Kidney capillary endothelial cell (primary cell): ENCODE measurements at regions not wholly inside any gene's neighbourhood (a gene's known extent, or its start where the extent isn't known, plus 50 kb on each side); places are given as distances from the start of the nearest gene placed in this dataset.
A peak's percentile ranks its signal among the peaks of the same experiment; 100 is the strongest.

Experiments
- DNase-seq: peaks from one replicate; pipeline ENCODE4 v3.0.0-alpha.2; 2018; ENCODE audit warnings: low spot score

GRCh38 chr3:64844558-64844957 is 156.8 kb upstream of the ADAMTS9 start:
- no peak for DNase-seq

DNA sequence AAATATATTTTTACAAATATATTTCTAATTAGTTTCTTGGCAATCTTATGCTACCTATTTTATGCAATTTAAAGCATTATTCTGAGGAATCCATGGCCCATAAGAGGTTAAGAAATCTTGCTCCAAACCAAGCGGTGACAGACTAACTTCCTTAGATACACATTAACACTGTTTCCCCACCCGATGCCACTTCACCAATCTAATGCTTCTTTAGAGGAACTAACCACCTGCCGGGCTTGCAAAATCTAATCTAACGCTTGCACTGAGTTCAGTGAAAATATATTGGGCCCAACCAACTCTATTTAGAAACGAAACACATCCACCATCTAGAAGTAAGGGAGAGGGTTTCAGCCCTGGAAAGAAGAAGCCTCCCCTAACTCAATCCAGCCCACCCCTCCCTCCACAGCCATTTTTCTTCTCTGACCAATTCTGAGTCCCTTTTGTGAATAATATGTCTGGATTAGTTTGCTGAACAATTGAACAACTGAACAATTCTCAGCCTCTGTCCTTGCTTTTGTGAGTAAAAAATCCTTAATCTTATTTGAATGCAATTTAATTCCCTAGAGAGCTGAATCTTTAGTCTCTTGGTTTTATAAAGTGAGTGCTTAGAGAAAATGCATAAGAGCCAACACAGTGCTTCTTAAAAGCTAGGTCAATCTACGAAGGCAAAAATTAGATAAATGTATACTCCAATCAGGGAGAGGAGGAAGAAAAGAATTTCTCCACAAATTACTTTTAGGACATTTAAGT is 150.4 kb upstream of the ADAMTS9 start:
- DNase-seq, result no peak

DNA sequence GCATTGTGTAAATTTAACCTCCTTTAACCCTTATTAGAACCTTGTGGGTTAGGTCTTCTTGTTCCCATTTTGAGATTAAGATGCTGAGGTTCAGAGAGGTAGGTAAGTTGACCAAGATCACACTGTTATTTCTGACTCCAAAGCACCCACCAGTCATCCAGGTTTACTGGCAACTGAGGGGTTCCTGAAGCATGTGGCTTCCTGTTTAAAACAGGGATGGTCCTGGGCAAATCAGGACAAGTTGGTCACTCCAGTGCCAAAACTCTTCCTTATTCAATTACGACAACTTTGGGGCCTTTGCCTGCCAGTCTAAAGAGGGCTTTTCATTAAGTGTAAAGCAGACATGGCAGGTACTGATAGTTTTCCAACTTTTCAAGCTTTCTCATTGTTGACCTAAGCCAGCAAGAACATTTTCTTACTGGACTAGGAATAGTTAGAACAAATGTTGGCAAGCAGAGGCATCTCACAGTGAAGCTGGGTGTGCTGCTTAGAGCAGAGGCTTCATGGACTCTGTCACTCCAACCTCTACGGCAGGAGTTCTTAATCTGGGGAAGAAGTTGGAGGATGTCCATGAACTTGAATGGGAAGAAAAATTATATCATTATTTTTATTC is 149.4 kb upstream of the ADAMTS9 start:
- no peak for DNase-seq

GRCh38 chr3:64836097-64836496 is 148.3 kb upstream of the ADAMTS9 start:
- no peak for DNase-seq

- no peak for DNase-seq
Measured at GRCh38 chr3:64832098-64832497, 144.3 kb upstream of the ADAMTS9 start.

DNA sequence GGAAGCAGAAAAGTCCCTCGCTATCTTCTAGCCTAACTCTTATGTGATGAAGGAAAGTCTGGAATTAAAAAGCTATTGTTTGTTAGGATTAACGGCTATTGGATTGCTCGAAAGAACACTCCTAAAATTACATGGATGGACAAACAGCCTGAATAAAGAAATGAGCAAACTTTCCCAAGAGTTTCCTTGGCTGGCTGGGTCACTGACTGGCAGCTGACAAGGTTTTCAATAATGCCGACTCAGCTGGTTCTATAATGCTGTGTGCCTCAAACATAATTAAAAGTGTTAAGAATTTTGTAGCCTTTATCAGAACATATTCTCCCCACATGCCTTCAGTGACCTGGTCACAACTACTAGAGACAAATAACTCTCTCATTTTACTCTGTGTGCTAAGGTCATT is 142.9 kb upstream of the ADAMTS9 start:
- no peak for DNase-seq

GRCh38 chr3:64829331-64829730 is 141.5 kb upstream of the ADAMTS9 start:
- no peak for DNase-seq

DNA sequence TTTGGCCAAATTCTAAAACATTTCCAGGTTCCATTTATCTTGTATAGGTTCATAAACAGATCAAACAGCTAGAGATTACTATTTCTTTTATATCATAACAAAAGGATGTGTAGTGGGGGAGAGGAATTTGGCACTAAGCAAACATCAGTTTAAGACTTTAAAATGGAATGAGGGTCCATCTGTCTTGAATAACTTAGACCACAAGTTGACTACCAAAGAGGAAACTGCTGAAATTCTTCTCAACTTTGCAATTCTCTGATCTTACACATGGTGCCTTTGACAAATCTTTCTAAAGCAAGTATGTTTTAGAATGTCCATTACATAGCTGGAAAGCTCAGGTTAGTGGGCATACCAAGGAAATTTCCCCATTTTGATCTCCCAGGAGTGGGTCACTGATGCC is 140.5 kb upstream of the ADAMTS9 start:
- no peak for DNase-seq

DNA sequence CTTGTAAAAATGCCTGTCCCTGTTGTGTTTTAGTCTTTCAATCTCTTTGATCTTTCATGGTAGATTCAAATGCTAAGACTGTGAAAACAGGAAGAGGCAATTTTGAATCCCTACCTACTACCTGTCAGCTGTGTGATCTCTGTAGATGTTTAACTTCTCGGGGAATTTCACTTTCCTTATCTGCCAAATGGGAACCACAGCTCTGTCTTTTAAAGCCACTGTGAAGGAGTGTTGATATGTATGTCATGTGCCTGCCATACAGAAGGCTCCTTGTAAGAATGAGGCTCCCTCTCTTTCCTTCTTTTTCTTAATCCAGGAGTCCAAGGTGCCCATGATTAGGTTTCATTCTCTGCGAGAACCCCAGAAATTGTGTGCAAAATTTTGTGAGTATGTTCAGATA is 139.6 kb upstream of the ADAMTS9 start:
- DNase-seq, result no peak

GRCh38 chr3:64827019-64827418 is 139.2 kb upstream of the ADAMTS9 start:
- no peak for DNase-seq

- no peak for DNase-seq
Measured at GRCh38 chr3:64825404-64826120, 137.8 kb upstream of the ADAMTS9 start.

DNA sequence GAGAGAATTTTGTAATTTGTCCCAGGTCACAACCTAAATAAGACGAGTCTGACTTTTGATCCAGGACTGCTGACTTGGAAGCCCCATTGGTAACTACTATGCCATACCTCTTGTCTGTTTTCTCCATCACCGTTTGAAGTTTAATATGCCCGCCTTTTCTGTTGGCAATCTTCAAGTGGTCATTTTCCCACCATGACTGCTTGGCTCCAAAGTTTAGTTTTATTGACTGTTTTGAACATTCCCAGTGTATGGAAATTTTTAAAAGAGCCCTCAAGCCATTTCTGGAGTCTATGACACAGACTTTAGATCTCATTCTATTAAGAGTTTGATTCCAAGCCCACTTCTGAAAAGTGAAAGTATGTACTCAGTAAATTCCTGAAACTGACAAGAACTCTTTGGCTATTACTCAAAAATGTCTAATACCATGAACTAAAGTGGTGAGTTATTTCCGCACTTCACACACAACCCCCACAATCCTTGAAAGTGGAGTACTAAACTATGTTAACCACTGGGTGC is 136.7 kb upstream of the ADAMTS9 start:
- DNase-seq, result peak; percentile 28

GRCh38 chr3:64818196-64818595 is 130.4 kb upstream of the ADAMTS9 start:
- DNase-seq, result no peak

DNA sequence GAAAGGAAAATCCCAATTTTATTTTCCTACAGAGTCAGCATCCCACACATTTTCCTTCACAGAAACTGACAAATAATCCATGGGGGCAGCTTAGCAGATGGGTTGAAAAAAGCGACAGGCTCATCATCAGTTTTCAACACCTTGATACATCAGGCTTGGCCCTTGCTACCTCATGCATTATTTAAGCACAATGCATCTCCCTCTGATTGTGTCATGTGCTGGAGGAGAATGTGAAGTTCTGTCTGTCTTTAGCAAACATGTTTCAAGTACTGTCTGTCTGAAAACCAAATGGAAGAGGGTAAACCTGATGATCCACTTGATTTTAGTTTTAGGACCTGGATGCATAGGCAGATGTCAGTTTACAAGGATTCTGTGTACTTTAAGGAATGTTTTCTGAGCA is 128.6 kb upstream of the ADAMTS9 start:
- DNase-seq, result no peak

GRCh38 chr3:64815789-64816188 is 128.0 kb upstream of the ADAMTS9 start:
- no peak for DNase-seq

- DNase-seq, result no peak
Measured at GRCh38 chr3:64815195-64815631, 127.4 kb upstream of the ADAMTS9 start.

- DNase-seq, result no peak
Measured at GRCh38 chr3:64814351-64814750, 126.6 kb upstream of the ADAMTS9 start.

- no peak for DNase-seq
Measured at GRCh38 chr3:64813326-64813725, 125.5 kb upstream of the ADAMTS9 start.

- no peak for DNase-seq
Measured at GRCh38 chr3:64809086-64809485, 121.3 kb upstream of the ADAMTS9 start.

- DNase-seq, result no peak
Measured at GRCh38 chr3:64808061-64808460, 120.3 kb upstream of the ADAMTS9 start.

GRCh38 chr3:64806668-64807605 is 119.1 kb upstream of the ADAMTS9 start:
- no peak for DNase-seq

GRCh38 chr3:64805978-64806377 is 118.2 kb upstream of the ADAMTS9 start:
- no peak for DNase-seq
